ENCODE measurements at regions not wholly inside any gene's neighbourhood (a gene's known extent, or its start where the extent isn't known, plus 50 kb on each side); places are given as distances from the start of the nearest gene placed in this dataset.
A peak's percentile ranks its signal among the peaks of the same experiment; 100 is the strongest.

- no peak for ATAC-seq (ENCODE audit: low read depth in 2 of 2)
- H3K36me3 ChIP-seq (ENCODE audit: control insufficient read depth, insufficient read depth, low read length): no peaks in the 10 kb centered on the region
- H3K27me3 Mint-ChIP-seq: peaks cover under 1% of the 10 kb centered on the region
Measured at GRCh38 chr12:97140355-97140754, 233.3 kb downstream of the NEDD1 start.

GRCh38 chr12:97142737-97143410, 235.8 kb downstream of the NEDD1 start:
- no peaks in the 10 kb centered on the region for H3K36me3 Mint-ChIP-seq
- no peak overlapping the region for H3K27ac Mint-ChIP-seq
- H3K4me1 Mint-ChIP-seq: no peaks in the 10 kb centered on the region
- no peak overlapping the region for H3K27ac ChIP-seq (ENCODE audit: insufficient read depth, low read length, poor library complexity, severe bottlenecking)
- peaks cover 5% of the 10 kb centered on the region for H3K27me3 Mint-ChIP-seq
- no peaks in the 10 kb centered on the region for H3K9me3 Mint-ChIP-seq
- H3K4me3 Mint-ChIP-seq: no peak overlapping the region
- H3K4me1 ChIP-seq (ENCODE audit: control insufficient read depth, insufficient read depth, low read length, poor library complexity, severe bottlenecking): no peaks in the 10 kb centered on the region
- peaks cover 2% of the 10 kb centered on the region for H3K27me3 ChIP-seq (ENCODE audit: control insufficient read depth, insufficient read depth, low read length)
- no peak overlapping the region for H3K4me3 ChIP-seq (ENCODE audit: low read depth, low read length)
- H3K9me3 ChIP-seq (ENCODE audit: control insufficient read depth in 2 of 2, low read length in 2 of 2): no peaks in the 10 kb centered on the region
- ATAC-seq (ENCODE audit: low read depth in 2 of 2) (no peak), DNase-seq (no peak)
- no peaks in the 10 kb centered on the region for H3K36me3 ChIP-seq (ENCODE audit: control insufficient read depth, insufficient read depth, low read length)

More at GRCh38 chr12:97140355-97140754, 233.3 kb downstream of the NEDD1 start:
- Histone ChIP-seq H3K27me3 (ENCODE audit: control insufficient read depth, insufficient read depth, low read length) (no peaks in the 10 kb centered on the region), H3K4me1 (ENCODE audit: control insufficient read depth, insufficient read depth, low read length, poor library complexity, severe bottlenecking) (no peaks in the 10 kb centered on the region), H3K4me3 (ENCODE audit: low read depth, low read length) (no peak overlapping the region), H3K9me3 (ENCODE audit: control insufficient read depth in 2 of 2, low read length in 2 of 2) (no peaks in the 10 kb centered on the region), H3K27ac (ENCODE audit: insufficient read depth, low read length, poor library complexity, severe bottlenecking) (no peak overlapping the region)
- Mint-ChIP-seq H3K4me3 (no peak overlapping the region), H3K9me3 (no peaks in the 10 kb centered on the region), H3K4me1 (no peaks in the 10 kb centered on the region), H3K36me3 (no peaks in the 10 kb centered on the region), H3K27ac (no peak overlapping the region)
- no peak for DNase-seq

GRCh38 chr12:97148941-97149559, 242.0 kb downstream of the NEDD1 start:
- Mint-ChIP-seq H3K27ac (no peak overlapping the region), H3K27me3 (peaks cover 9% of the 10 kb centered on the region), H3K36me3 (no peaks in the 10 kb centered on the region), H3K4me3 (no peak overlapping the region), H3K9me3 (peaks cover 0 to 3% (median 0%) of the 10 kb centered on the region in 7 donors), H3K4me1 (no peaks in the 10 kb centered on the region)
- no peaks in the 10 kb centered on the region for H3K9me3 ChIP-seq (ENCODE audit: control insufficient read depth in 2 of 2, low read length in 2 of 2)
- peaks cover 4% of the 10 kb centered on the region for H3K27me3 ChIP-seq (ENCODE audit: control insufficient read depth, insufficient read depth, low read length)
- H3K36me3 ChIP-seq (ENCODE audit: control insufficient read depth, insufficient read depth, low read length): no peaks in the 10 kb centered on the region
- ATAC-seq (ENCODE audit: low read depth in 2 of 2) (peak; percentile 52 to 70), DNase-seq (peak in 2 of 3 donors; percentile 16 to 55)
- H3K4me1 ChIP-seq (ENCODE audit: control insufficient read depth, insufficient read depth, low read length, poor library complexity, severe bottlenecking): no peaks in the 10 kb centered on the region
- H3K27ac ChIP-seq (ENCODE audit: insufficient read depth, low read length, poor library complexity, severe bottlenecking): no peak overlapping the region
- no peak overlapping the region for H3K4me3 ChIP-seq (ENCODE audit: low read depth, low read length)

- Mint-ChIP-seq H3K4me3 (no peak overlapping the region), H3K27ac (no peak overlapping the region), H3K4me1 (no peaks in the 10 kb centered on the region), H3K9me3 (peaks cover 0 to 3% (median 0%) of the 10 kb centered on the region in 7 donors), H3K27me3 (peaks cover 8% of the 10 kb centered on the region), H3K36me3 (no peaks in the 10 kb centered on the region)
- Histone ChIP-seq H3K27ac (ENCODE audit: insufficient read depth, low read length, poor library complexity, severe bottlenecking) (no peak overlapping the region), H3K4me1 (ENCODE audit: control insufficient read depth, insufficient read depth, low read length, poor library complexity, severe bottlenecking) (no peaks in the 10 kb centered on the region), H3K27me3 (ENCODE audit: control insufficient read depth, insufficient read depth, low read length) (peaks cover 3% of the 10 kb centered on the region), H3K36me3 (ENCODE audit: control insufficient read depth, insufficient read depth, low read length) (no peaks in the 10 kb centered on the region), H3K4me3 (ENCODE audit: low read depth, low read length) (no peak overlapping the region), H3K9me3 (ENCODE audit: control insufficient read depth in 2 of 2, low read length in 2 of 2) (no peaks in the 10 kb centered on the region)
- no peak for DNase-seq
- no peak for ATAC-seq (ENCODE audit: low read depth in 2 of 2)
Measured at GRCh38 chr12:97151481-97151880, 244.4 kb downstream of the NEDD1 start.

GRCh38 chr12:97159377-97159776, 252.3 kb downstream of the NEDD1 start:
- no peak overlapping the region for H3K27ac ChIP-seq (ENCODE audit: insufficient read depth, low read length, poor library complexity, severe bottlenecking)
- ATAC-seq (ENCODE audit: low read depth in 2 of 2) (no peak), DNase-seq (no peak)
- Mint-ChIP-seq H3K27me3 (peaks cover under 1% of the 10 kb centered on the region), H3K36me3 (no peaks in the 10 kb centered on the region), H3K4me3 (no peak overlapping the region), H3K4me1 (no peaks in the 10 kb centered on the region), H3K27ac (no peak overlapping the region), H3K9me3 (peaks cover 0 to 6% (median 0%) of the 10 kb centered on the region in 7 donors)
- no peaks in the 10 kb centered on the region for H3K9me3 ChIP-seq (ENCODE audit: control insufficient read depth in 2 of 2, low read length in 2 of 2)
- H3K4me1 ChIP-seq (ENCODE audit: control insufficient read depth, insufficient read depth, low read length, poor library complexity, severe bottlenecking): no peaks in the 10 kb centered on the region
- H3K27me3 ChIP-seq (ENCODE audit: control insufficient read depth, insufficient read depth, low read length): no peaks in the 10 kb centered on the region
- no peak overlapping the region for H3K4me3 ChIP-seq (ENCODE audit: low read depth, low read length)
- H3K36me3 ChIP-seq (ENCODE audit: control insufficient read depth, insufficient read depth, low read length): no peaks in the 10 kb centered on the region

GRCh38 chr12:97160277-97160676, 253.2 kb downstream of the NEDD1 start:
- Mint-ChIP-seq H3K9me3 (peaks cover 0 to 6% (median 0%) of the 10 kb centered on the region in 7 donors), H3K4me3 (no peak overlapping the region)
- no peak for ATAC-seq (ENCODE audit: low read depth in 2 of 2)

GRCh38 chr12:97162173-97162572, 255.1 kb downstream of the NEDD1 start:
- H3K9me3 Mint-ChIP-seq: peaks cover 0 to 8% (median 0%) of the 10 kb centered on the region in 7 donors
- H3K27ac ChIP-seq (ENCODE audit: insufficient read depth, low read length, poor library complexity, severe bottlenecking): no peak overlapping the region
- ATAC-seq (ENCODE audit: low read depth in 2 of 2) (no peak), DNase-seq (no peak)
- no peak overlapping the region for H3K27ac Mint-ChIP-seq
- H3K9me3 ChIP-seq (ENCODE audit: control insufficient read depth in 2 of 2, low read length in 2 of 2): no peaks in the 10 kb centered on the region
- no peaks in the 10 kb centered on the region for H3K27me3 Mint-ChIP-seq
- no peaks in the 10 kb centered on the region for H3K36me3 ChIP-seq (ENCODE audit: control insufficient read depth, insufficient read depth, low read length)
- no peaks in the 10 kb centered on the region for H3K4me1 ChIP-seq (ENCODE audit: control insufficient read depth, insufficient read depth, low read length, poor library complexity, severe bottlenecking)
- no peaks in the 10 kb centered on the region for H3K4me1 Mint-ChIP-seq
- H3K4me3 ChIP-seq (ENCODE audit: low read depth, low read length): no peak overlapping the region
- H3K27me3 ChIP-seq (ENCODE audit: control insufficient read depth, insufficient read depth, low read length): no peaks in the 10 kb centered on the region
- H3K4me3 Mint-ChIP-seq: no peak overlapping the region
- H3K36me3 Mint-ChIP-seq: no peaks in the 10 kb centered on the region

More at GRCh38 chr12:97160277-97160676, 253.2 kb downstream of the NEDD1 start:
- Histone ChIP-seq H3K27me3 (ENCODE audit: control insufficient read depth, insufficient read depth, low read length) (no peaks in the 10 kb centered on the region), H3K9me3 (ENCODE audit: control insufficient read depth in 2 of 2, low read length in 2 of 2) (no peaks in the 10 kb centered on the region), H3K27ac (ENCODE audit: insufficient read depth, low read length, poor library complexity, severe bottlenecking) (no peak overlapping the region), H3K4me3 (ENCODE audit: low read depth, low read length) (no peak overlapping the region), H3K4me1 (ENCODE audit: control insufficient read depth, insufficient read depth, low read length, poor library complexity, severe bottlenecking) (no peaks in the 10 kb centered on the region), H3K36me3 (ENCODE audit: control insufficient read depth, insufficient read depth, low read length) (no peaks in the 10 kb centered on the region)
- H3K4me1 Mint-ChIP-seq: no peaks in the 10 kb centered on the region
- no peaks in the 10 kb centered on the region for H3K27me3 Mint-ChIP-seq
- no peak for DNase-seq
- H3K27ac Mint-ChIP-seq: no peak overlapping the region
- no peaks in the 10 kb centered on the region for H3K36me3 Mint-ChIP-seq

- Mint-ChIP-seq H3K27ac (no peak overlapping the region), H3K4me3 (no peak overlapping the region), H3K27me3 (no peaks in the 10 kb centered on the region), H3K36me3 (no peaks in the 10 kb centered on the region), H3K9me3 (peaks cover 0 to 8% (median 0%) of the 10 kb centered on the region in 7 donors), H3K4me1 (no peaks in the 10 kb centered on the region)
- no peaks in the 10 kb centered on the region for H3K4me1 ChIP-seq (ENCODE audit: control insufficient read depth, insufficient read depth, low read length, poor library complexity, severe bottlenecking)
- DNase-seq (no peak), ATAC-seq (ENCODE audit: low read depth in 2 of 2) (no peak)
- H3K36me3 ChIP-seq (ENCODE audit: control insufficient read depth, insufficient read depth, low read length): no peaks in the 10 kb centered on the region
- H3K9me3 ChIP-seq (ENCODE audit: control insufficient read depth in 2 of 2, low read length in 2 of 2): no peaks in the 10 kb centered on the region
- H3K4me3 ChIP-seq (ENCODE audit: low read depth, low read length): no peak overlapping the region
- H3K27me3 ChIP-seq (ENCODE audit: control insufficient read depth, insufficient read depth, low read length): peaks cover 2% of the 10 kb centered on the region
- no peak overlapping the region for H3K27ac ChIP-seq (ENCODE audit: insufficient read depth, low read length, poor library complexity, severe bottlenecking)
Measured at GRCh38 chr12:97164936-97165335, 257.9 kb downstream of the NEDD1 start.

All from CD4-positive, CD25-positive, alpha-beta regulatory T cell (primary cell).